GM06990 (cell line): ENCODE measurements at regions not wholly inside any gene's neighbourhood (a gene's known extent, or its start where the extent isn't known, plus 50 kb on each side); places are given as distances from the start of the nearest gene placed in this dataset.

ENCODE experiments used
- DNase-seq: peaks from one replicate; pipeline ENCODE4 v3.0.0-alpha.2; 2011; ENCODE audit not compliant: insufficient read length; ENCODE audit errors: extremely low read depth
- H3K27me3 ChIP-seq: replicated peaks from 2 replicates; pipeline ENCODE4 v1.6.0; 2011; ENCODE audit warnings: low read length; ENCODE audit not compliant: control insufficient read depth, insufficient read depth
- H3K36me3 ChIP-seq: 2 replicates; pipeline ENCODE4 v1.5.1; 2011; ENCODE audit warnings: low read length; ENCODE audit not compliant: control insufficient read depth, insufficient read depth
- H3K4me3 ChIP-seq: replicated peaks from 2 replicates; pipeline ENCODE4 v1.5.1; 2011; ENCODE audit warnings: low read depth, mild to moderate bottlenecking, control low read depth, low read length
- TF ChIP-seq, protein P1 (sequence below): IDR thresholded peaks from 2 replicates; pipeline ENCODE4 v1.5.1; 2011; ENCODE audit warnings: low read length, control low read depth, mild to moderate bottlenecking, inconsistent platforms; ENCODE audit not compliant: insufficient read depth, poor library complexity, severe bottlenecking

DNA sequence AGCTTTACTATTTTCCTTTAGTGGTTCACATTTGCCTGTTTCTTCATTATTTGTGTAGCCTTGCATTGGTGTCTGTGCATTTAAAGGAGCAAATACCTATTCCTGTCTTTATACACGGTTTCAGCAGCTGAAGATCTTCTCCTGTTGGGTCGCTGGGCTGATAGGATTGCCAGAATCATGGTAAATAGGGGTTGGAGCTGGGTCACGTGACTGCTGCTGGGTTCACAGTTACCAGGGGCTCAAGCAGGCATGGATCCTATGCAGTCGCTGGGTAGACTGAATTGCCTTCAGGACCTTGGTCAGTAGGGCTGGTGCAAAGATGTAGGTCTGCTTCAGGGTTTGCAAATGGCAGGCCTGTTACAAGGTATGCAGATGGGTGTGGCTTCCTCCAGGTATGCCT, 398.4 kb downstream of the RPS29 start:
- DNase-seq, result no peak
- no peak overlapping the region for H3K4me3 ChIP-seq
- H3K36me3 ChIP-seq, result no peaks in the 10 kb centered on the region
- TF ChIP-seq, protein P1, sequence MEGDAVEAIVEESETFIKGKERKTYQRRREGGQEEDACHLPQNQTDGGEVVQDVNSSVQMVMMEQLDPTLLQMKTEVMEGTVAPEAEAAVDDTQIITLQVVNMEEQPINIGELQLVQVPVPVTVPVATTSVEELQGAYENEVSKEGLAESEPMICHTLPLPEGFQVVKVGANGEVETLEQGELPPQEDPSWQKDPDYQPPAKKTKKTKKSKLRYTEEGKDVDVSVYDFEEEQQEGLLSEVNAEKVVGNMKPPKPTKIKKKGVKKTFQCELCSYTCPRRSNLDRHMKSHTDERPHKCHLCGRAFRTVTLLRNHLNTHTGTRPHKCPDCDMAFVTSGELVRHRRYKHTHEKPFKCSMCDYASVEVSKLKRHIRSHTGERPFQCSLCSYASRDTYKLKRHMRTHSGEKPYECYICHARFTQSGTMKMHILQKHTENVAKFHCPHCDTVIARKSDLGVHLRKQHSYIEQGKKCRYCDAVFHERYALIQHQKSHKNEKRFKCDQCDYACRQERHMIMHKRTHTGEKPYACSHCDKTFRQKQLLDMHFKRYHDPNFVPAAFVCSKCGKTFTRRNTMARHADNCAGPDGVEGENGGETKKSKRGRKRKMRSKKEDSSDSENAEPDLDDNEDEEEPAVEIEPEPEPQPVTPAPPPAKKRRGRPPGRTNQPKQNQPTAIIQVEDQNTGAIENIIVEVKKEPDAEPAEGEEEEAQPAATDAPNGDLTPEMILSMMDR, result no peak
- H3K27me3 ChIP-seq, result no peaks in the 10 kb centered on the region

DNA sequence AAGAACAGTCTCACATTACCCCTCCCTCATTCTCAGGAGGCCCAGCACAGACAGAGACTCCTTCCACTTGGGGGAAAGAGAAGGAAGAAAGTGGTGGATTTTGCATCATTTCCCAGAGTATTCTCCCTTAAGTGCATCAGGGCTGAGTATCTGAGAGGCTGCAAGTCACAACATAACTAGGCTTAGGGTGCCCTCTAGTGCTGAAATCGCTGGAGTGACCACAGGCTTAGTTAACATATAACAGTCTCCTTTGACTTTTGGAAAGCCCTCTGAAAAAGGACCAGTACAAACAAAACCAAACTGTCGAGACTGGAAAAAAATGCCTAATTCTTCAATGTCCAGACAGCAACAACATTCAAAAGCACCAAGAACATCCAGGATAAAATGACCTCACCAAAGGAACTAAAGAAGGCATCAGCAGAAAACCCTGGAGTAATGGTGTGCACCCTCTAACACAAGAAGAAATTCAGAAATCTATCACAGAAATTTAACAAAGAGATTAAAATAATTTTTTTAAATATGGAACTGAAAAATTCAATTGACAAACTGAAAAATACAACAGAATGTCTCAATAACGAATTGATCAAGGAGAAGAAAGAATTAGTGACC, 412.3 kb downstream of the RPS29 start:
- H3K4me3 ChIP-seq, result no peak overlapping the region
- TF ChIP-seq, protein P1, result peak; percentile 75
- peak; percentile 12 for DNase-seq

DNA sequence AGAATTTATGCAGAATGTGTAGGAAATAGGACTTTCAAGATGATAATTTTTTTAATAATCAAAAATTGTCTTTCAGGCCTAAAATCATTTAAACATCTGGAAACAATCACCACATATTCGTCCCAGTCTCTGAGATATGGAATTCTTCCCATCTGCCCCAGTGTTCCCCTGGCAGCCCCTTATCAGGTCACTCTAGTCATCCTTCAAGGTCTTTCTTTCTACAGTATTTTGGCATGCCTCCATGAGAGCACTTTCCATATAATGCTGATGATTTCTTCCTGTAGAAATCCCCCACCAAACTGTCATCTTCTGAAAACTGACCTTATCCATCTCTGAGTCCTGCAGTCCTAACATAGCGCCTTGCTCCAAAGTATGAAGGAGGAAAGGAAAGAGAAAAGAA, 422.1 kb downstream of the RPS29 start:
- H3K27me3 ChIP-seq, result no peaks in the 10 kb centered on the region
- DNase-seq, result no peak
- H3K36me3 ChIP-seq, result no peaks in the 10 kb centered on the region
- H3K4me3 ChIP-seq, result no peak overlapping the region
- TF ChIP-seq, protein P1, result no peak

More for the DNA sequence above, 412.3 kb downstream of the RPS29 start:
- Histone ChIP-seq H3K36me3 (no peaks in the 10 kb centered on the region), H3K27me3 (no peaks in the 10 kb centered on the region)

DNA sequence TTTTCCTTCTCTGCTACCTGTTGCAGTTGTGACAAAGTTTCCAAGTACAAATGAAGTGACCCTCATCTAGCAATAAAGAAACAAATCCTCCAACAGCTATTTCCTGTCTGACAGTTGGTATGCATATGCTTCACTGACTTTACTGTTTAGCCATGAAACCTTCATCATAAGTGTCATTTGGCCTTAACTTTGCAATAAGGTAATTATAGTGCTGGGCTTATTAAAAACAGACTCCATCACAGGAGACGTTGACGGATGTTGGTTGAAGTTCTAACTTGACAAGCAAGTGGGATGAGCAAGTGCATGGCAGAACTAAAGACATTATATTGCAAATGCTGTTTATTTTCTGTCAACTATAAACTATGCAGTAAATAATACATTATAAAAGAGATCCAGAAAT, 425.2 kb downstream of the RPS29 start:
- Histone ChIP-seq H3K36me3 (no peaks in the 10 kb centered on the region), H3K4me3 (no peak overlapping the region), H3K27me3 (no peaks in the 10 kb centered on the region)
- DNase-seq, result no peak
- TF ChIP-seq, protein P1, result no peak

DNA sequence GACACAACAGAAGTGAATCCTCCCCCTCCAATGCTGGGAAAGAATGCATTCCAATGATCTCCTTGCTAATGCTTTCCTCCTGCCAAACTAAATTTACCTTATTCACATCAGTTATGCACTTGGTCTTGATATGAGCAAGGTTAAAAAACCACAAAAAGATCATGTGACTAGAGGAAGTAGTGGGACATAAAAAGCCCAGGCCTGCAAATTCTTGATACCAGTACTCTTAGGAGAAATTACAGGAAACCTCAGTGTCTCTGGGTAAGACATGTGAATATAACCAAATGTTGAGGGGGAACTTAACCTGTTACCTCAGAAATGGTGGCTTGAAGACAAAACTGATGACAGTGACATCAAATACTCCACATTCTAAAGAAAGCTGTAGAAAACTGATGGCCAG, 427.1 kb downstream of the RPS29 start:
- no peaks in the 10 kb centered on the region for H3K36me3 ChIP-seq
- TF ChIP-seq, protein P1, result no peak
- no peak for DNase-seq
- no peaks in the 10 kb centered on the region for H3K27me3 ChIP-seq
- no peak overlapping the region for H3K4me3 ChIP-seq

DNA sequence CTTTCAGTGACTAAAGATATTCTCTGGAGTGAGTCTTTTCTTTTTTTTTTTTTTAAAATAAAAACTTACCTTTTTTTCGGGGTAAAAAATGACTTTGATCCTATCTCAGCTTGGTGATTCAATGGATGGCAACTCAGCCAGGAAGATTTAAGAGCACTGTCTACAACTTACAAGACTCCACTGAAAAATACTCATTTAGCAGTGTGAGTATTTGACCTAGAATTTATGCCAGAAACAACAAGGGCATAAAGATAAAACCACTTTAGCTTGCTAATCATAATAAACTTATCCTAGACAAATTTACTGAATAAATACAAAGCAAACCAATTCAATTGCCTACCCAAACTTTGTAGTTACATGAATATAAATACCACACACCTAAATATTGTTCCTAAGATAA, 446.6 kb downstream of the RPS29 start:
- no peaks in the 10 kb centered on the region for H3K36me3 ChIP-seq
- no peak overlapping the region for H3K4me3 ChIP-seq
- no peak for DNase-seq
- TF ChIP-seq, protein P1, result no peak
- H3K27me3 ChIP-seq, result no peaks in the 10 kb centered on the region
